ENCODE measurements at regions not wholly inside any gene's neighbourhood (a gene's known extent, or its start where the extent isn't known, plus 50 kb on each side); places are given as distances from the start of the nearest gene placed in this dataset.

GRCh38 chr13:73198991-73199411 is 140.2 kb downstream of the KLF5 start:
- DNase-seq (ENCODE audit: low spot score): no peak

GRCh38 chr13:73195091-73195490 is 136.3 kb downstream of the KLF5 start:
- DNase-seq (ENCODE audit: low spot score): no peak

GRCh38 chr13:73194310-73194709 is 135.5 kb downstream of the KLF5 start:
- no peak for DNase-seq (ENCODE audit: low spot score)

- no peak for DNase-seq (ENCODE audit: low spot score)
These were observed 134.7 kb downstream of the KLF5 start for GRCh38 chr13:73193554-73193953.

- no peak for DNase-seq (ENCODE audit: low spot score)
These were observed 131.7 kb downstream of the KLF5 start for GRCh38 chr13:73190477-73190876.

- DNase-seq (ENCODE audit: low spot score): no peak
These were observed 131.0 kb downstream of the KLF5 start for GRCh38 chr13:73189776-73190175.

GRCh38 chr13:73189362-73189761 is 130.6 kb downstream of the KLF5 start:
- no peak for DNase-seq (ENCODE audit: low spot score)

- DNase-seq (ENCODE audit: low spot score): no peak
These were observed 128.3 kb downstream of the KLF5 start for GRCh38 chr13:73187106-73187505.

GRCh38 chr13:73179650-73180274 is 121.0 kb downstream of the KLF5 start:
- no peak for DNase-seq (ENCODE audit: low spot score)

- DNase-seq (ENCODE audit: low spot score): no peak
These were observed 119.2 kb downstream of the KLF5 start for GRCh38 chr13:73177916-73178565.

- no peak for DNase-seq (ENCODE audit: low spot score)
These were observed 118.2 kb downstream of the KLF5 start for GRCh38 chr13:73177017-73177416.

GRCh38 chr13:73174521-73175010 is 115.8 kb downstream of the KLF5 start:
- no peak for DNase-seq (ENCODE audit: low spot score)

- DNase-seq (ENCODE audit: low spot score): no peak
These were observed 114.5 kb downstream of the KLF5 start for GRCh38 chr13:73173279-73173811.

GRCh38 chr13:73171926-73172325 is 113.1 kb downstream of the KLF5 start:
- DNase-seq (ENCODE audit: low spot score): no peak

- no peak for DNase-seq (ENCODE audit: low spot score)
These were observed 112.5 kb downstream of the KLF5 start for GRCh38 chr13:73171271-73171682.

- no peak for DNase-seq (ENCODE audit: low spot score)
These were observed 111.2 kb downstream of the KLF5 start for GRCh38 chr13:73169971-73170370.

- no peak for DNase-seq (ENCODE audit: low spot score)
These were observed 110.2 kb downstream of the KLF5 start for GRCh38 chr13:73168953-73169401.

GRCh38 chr13:73168226-73168952 is 109.6 kb downstream of the KLF5 start:
- DNase-seq (ENCODE audit: low spot score): no peak

- DNase-seq (ENCODE audit: low spot score): no peak
These were observed 108.4 kb downstream of the KLF5 start for GRCh38 chr13:73167028-73167820.

GRCh38 chr13:73166204-73166603 is 107.4 kb downstream of the KLF5 start:
- no peak for DNase-seq (ENCODE audit: low spot score)

- no peak for DNase-seq (ENCODE audit: low spot score)
These were observed 104.4 kb downstream of the KLF5 start for GRCh38 chr13:73162912-73163911.

All from AG20443 (cell line).